ENCODE measurements at regions not wholly inside any gene's neighbourhood (a gene's known extent, or its start where the extent isn't known, plus 50 kb on each side); places are given as distances from the start of the nearest gene placed in this dataset.
"Not testable (repeated sequence)": the region's sequence is repeated elsewhere in the genome, so short reads cannot be mapped to it uniquely, and the experiment has no call there.

DNA sequence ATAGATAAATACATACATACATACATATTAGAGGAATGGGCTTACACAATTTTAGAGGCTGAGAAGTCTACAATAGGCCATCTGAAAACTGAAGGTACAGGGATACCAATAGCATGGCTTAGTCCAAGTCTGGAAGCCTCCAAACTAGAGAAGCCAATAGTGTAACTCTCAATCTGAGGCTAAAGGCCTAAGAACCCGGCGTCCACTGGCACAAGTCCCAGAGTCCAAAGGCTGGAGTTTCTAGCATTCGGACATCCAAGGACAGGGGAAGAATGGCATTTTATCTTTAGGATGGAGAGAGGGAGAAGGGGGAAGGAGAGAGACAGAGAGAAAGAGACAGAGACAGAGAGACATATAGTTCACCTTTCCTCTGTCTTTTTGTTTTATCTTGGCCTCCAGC is 63.7 kb upstream of the SYT4 start:
- DNase-seq = no peak

DNA sequence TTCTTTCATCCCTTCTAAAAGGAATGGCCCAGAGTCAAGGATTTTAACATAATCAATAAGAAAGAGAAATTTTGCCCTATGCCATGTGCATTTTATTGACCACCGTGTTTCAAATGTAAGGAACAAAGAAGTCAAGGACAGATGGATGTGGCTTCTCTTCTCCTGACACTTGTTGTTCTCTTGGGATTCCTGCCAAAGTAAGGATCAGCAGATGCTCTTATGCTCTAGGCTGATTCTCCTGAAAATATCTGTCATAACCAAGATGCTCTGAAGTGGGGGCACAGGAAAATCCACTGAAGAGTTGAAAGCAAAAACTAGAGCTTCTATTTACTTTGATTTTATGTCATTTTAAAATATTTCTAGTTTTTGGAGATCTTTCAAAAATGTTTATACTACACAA is 72.9 kb upstream of the SYT4 start:
- DNase-seq = no peak

DNA sequence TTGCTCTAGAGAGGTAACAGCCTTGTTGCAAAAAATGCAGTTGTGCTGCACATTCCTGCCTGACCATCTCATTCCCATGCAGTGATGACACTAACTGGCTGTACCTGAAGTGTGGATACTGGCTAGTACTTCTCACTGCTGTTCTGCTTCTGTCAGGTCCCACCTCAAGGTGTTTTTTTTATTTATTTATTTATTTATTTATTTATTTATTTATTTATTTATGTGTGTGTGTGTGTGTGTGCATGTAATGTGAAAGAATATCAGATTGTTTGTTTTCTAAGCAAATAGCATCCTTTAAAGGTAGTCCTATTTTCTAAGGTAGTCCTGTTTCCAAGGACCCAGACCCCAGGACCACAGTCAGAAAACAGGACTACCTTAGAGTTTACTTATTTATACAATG is 87.2 kb upstream of the SYT4 start:
- DNase-seq = no peak

DNA sequence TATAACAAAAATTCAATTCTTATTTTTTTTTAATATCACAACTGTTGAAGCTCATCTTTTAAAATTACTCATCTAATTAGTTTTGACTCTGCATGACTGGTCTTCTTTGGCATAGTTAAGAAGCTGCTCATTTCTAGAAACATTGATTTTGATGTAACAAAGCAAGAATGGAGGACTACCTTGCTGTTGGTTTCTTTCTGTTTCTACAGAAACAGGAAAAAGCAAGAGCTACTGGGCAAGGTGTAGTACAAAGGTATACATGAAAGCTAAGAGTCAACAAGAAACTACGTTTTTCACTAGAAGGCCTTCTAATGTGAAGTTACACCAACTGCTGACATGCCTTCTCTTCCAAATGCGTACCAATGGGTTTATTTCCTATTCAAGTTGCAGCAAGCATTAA is 90.6 kb upstream of the SYT4 start:
- DNase-seq = no peak

DNA sequence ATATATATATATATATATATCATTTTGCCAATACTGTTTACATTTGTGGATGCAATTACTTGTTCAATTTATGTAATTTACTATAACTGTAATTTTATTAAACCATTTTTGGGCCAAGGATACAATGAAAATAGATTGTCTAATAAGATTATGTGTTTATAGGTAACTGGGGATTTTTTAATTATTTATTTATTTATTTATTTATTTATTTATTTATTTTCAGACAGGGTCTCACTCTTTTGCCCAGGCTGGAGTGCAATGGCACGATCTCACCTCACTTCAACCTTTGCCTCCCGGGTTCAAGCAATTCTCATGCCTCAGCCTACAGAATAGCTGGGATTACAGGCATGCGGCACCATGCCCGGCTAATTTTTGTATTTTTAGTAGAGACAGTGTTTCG is 92.0 kb upstream of the SYT4 start:
- DNase-seq = not testable (repeated sequence)

DNA sequence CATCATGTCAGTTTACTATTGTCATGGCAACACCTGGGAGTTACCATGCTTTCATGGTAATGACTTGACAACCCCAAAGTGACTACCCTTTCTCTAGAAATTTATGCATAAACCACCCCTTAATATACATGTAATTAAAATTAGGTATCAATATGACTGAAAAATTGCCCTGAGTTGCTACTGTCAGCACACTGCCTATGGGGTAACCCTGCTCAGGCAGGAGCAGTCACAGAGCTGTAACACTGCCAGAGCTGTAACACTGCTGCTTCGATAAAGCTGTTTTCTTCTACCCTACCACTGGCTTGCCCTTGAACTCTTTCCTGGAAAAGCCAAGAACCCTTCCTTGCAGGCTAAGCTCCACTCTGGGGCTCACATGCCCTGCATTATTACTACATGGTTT is 95.5 kb upstream of the SYT4 start:
- no peak for DNase-seq

DNA sequence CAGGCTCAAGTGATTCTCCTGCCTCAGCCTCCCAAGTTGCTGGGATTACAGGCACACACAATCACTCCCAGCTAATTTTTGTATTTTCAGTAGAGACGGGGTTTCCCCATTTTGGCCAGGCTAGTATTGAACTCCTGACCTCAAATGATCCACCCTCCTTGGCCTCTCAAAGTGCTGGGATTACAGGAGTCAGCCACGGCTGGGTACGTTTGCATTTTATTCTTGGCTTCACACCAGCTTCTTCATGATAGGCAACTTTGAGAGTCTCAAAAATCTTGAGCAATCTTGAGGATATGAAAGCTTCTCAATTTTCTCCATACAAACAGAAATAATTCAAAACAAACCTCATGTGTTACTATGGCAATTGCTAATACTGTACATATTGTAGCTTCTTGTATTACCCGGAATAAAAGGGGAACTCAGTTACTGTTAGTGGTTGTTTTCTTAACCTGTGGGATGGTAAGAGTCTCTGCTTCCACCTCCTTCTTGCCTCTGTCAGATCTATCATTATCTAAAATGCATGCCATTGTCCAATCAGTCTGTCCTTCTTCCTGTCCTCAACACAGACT is 102.9 kb upstream of the SYT4 start:
- no peak for DNase-seq

DNA sequence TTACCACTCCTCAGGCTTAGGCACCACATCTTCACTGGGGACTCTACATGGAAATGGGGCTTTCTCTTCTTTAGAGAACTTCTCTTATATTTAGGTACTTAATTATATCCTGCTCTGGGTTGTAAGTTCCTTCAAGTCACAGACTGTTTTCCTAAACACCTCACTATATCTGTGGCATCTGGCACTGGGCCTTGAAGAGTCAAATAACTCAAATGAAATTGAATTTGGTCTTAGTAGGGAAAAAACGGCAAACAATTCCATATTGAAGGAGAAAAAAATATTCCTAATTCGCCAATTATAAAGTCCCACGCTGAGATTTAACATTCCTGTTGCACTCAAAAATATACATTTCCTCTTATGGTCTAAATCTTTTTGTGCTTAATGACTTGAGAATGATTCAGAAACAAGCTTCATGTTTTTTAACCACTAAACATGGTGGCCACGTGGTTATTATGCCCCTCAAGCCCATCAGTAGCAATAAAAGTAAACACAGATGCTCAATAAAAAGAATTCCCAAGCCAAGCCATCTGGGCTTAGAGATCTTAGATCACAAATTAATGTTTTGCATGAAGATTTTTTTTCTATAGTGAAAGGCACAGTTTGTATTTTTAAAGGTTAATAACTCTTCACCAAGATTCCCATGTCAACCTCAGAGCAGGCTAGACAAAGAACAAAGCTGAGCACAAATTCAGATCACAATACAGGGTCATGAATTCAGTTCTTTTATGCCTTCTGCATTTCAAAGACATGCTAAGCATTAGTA is 105.5 kb upstream of the SYT4 start:
- peak; percentile 1 for DNase-seq

DNA sequence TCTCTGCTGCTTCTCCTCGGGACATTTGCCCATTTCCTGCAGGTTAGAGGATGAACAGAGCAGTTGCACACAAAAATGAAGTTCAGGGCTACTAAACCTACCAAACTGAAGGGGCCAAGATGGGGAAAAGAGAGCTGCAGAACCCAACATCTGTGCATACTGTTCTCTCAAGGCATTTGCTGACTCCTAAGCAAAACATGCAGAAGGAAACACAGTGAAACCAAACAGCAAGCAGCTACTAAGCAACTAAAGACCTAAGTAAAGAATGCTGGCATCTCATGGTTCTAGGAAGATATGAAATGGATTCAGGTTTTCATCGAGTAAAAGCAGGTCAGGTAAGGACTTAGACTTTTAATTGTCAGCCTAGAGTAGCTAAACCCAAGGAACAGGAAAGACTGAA is 111.9 kb upstream of the SYT4 start:
- DNase-seq = no peak

DNA sequence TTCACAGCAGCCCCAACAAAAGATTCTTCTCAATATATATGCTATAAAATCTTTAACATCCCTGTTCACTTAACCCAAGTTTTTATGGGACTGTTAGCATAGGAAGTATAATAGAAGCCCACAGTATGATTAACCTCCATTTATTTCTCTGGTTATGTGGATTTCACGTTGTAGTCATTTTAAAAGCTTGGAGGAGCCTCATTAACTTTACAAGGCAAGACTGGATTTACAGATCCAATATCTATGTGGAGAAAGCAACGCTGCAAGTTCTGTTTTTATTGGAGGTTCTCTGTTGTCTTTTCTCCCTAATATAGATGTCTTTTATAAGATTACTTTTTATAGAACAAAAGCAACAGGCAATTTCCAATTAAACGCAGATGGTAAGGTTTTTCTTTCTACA is 114.9 kb upstream of the SYT4 start:
- no peak for DNase-seq

DNA sequence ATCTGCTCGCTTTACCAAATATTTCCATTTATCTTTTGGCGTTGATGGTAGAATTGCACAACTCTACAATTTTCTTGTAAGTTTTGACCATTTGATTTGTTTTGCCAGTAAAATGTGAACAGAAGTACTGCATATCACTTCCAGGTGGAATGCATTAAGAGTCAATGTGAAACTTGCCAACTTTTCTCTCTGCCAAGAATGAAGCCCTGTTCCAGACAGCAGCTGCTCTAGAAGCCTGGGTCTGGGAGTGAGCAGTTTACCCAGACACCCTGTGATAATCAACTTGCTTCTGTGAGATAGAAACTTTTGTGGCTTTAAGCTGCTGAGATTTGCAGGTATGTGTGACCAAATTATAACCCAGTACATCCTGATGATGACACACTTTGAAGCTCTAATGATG is 115.9 kb upstream of the SYT4 start:
- peak; percentile 3 for DNase-seq

DNA sequence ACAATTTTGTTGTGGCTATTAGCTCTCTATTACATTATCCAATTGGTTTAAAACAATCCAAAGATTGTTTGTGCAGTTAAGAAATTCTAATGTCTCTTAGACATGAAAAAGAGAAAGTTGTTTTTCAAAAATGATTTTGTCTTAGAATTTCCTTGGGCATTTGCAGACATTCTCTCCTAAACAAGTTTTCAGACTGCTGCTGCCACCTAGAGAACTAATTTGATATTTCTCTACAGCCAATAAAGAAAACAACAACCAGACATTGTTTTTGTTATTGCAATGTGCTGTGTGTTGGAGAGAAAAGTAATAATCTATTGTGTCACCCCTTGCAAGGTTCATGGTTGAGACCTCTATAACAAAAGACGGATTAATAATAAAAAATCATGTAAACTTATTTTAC is 119.0 kb upstream of the SYT4 start:
- DNase-seq = no peak

DNA sequence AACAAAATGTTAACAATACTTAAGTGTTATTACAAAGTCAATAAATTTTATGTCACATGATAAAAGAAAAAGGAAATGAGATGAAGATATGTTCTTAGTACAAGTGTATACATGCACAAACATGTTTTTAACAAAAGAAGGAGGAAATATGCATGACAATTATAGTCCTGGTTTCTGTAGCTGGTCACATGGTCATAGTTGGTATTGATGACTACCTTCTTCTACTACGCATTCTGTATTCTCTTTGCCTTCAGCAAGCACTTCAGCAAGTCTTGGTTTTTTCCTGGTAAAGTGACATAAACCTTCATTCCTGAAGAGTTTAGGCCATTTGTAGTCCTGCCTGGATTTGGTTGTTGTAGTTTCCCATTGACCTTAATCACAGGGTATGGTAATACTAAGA is 121.3 kb upstream of the SYT4 start:
- no peak for DNase-seq

DNA sequence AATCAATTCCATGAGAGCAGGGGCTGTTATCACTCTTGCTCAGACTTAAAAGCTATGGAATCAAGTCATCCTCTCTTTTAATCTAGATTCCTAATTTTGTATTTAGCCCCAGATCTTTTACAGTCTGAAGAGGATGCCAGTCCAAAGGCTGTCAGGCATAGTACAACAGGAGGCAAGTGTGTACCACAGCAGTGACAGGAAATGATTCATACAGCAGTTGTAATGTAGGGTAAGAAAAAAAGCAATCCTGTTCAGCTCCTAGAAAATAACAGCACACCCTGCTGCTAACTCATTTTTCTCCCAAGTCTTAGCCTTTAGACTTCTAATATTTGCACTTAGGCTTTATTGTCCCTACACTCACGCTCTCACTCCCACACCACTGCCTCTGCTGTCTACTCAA is 127.8 kb upstream of the SYT4 start:
- no peak for DNase-seq

DNA sequence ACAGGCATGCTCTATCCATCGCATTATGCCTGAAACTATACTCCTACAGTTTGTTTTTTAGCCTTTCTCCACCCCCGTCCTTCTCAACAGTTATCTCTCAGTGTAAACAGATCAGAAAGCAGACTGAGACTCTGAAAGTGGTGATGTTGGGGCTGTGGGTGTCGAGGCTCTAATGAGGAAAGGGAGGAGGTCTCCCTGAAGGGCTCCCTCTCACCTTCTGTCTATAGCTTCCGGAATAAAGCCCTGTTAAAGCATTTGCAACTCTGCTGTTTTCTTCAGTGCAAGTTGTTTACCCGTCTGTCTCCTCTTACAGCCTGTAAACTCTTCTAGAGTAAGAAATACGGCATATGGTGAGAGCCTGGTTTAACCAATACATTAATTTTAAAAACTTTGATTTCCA is 136.7 kb upstream of the SYT4 start:
- DNase-seq = no peak

DNA sequence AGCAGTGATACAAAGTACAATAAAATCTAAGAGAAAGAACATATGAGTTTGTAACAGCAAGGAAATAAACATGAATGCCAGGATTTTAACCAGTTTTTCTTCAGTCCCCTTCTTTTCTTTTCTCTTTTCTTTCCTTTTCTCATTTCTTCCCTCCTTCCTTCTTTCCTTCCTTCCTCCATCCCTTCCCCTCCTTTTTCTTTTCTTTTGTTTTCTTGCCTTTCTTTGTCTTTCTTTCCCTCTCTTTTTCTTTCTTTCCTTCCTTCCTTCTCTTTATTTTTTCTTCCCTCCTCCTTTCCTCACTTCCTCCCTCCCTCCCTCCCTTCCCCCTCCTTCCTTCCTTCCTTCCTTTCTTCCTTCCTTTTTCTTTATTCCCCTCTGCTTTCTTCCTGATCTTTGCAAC is 142.8 kb upstream of the SYT4 start:
- no peak for DNase-seq

DNA sequence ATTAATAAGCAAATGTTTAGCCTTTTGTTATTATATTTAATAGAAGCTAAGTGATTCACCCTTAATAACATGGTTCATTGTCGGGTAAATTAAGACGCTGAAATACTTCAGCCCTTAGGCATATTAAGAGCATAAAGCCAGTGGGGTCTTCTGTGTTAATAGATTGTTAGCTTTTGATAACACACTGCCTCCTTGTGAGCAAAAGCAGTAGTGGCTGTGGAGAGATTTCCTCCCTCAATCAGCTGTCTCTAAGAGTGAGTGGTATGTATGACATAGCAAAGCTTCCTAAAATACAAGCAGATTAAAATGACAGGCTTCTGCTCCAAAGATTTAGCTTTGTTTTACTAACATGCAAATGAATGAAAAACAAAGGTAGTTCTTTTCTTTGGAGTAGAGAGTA is 143.7 kb upstream of the SYT4 start:
- DNase-seq = no peak

DNA sequence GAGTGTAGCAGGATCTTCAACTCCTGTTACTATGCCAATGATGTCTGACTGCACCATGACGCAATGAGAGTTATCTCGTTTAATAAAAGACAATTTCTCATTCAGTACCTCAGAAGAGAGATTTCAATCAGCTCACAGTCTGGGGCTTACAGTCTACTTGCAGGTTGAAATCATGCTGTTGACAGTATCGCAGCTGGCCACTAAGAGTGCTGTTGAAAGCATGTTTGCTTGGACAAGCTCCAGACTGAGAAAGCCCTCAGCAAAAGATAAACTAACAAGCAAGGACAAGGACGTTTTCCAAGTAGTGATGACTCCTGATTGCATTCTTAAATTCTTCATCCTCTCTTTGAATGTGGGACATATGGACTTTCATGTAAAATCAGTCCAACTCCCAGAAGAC is 145.2 kb upstream of the SYT4 start:
- DNase-seq = no peak

DNA sequence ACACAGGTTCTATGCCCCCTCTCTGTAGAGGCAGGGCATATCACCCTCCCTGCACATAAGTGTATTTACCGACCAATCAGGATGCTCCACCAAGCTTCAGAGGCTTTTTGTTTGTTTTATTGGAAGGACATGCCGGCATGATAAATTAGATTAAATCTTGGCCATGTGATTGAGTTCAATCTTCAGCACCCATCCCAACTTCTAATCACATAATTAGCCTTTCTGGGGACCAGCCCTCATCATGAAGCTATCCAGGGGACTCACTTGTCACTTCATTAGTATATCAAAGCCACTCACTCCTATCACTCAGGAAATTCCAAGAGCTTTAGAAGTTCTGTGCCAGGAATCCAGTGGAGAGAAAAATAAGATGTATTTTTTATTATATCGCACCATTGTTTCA is 158.6 kb upstream of the SYT4 start:
- DNase-seq = no peak

DNA sequence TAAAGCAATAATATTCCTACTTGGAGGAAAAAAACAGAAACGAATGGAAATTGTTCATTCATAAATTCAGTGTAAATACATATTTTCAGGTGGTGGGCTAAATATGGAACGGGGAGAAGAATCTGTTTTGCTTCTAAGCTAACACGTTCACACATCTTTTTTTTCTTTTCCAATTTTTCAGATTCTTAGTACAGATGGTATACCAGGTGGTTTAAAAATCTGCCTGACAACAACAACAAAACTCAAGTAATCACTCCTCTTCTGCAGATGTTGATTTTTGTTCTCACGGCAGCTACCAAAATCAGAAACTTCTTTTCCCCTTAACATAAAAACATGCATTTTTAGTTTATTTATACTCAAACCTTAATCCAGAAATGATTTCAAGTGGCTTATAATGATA is 164.8 kb upstream of the SYT4 start:
- DNase-seq = no peak

DNA sequence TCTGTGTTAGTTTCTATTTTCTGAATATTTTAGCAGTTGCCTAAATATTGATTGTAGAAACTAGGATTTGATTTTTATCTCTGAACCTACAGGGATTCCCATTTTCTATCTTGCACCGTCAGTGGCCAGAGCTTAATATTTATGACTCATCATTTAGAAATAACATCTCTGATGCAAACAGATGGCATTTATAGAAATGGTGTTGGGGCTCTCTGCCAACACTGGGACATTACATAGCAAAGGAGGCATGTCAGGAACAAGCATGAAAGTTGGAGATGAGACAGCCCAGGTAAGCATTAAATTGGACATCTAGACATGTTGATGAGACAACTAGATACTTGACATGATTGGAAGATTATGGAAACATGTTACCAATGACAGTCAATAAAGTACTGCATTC is 165.3 kb upstream of the SYT4 start:
- DNase-seq = no peak

DNA sequence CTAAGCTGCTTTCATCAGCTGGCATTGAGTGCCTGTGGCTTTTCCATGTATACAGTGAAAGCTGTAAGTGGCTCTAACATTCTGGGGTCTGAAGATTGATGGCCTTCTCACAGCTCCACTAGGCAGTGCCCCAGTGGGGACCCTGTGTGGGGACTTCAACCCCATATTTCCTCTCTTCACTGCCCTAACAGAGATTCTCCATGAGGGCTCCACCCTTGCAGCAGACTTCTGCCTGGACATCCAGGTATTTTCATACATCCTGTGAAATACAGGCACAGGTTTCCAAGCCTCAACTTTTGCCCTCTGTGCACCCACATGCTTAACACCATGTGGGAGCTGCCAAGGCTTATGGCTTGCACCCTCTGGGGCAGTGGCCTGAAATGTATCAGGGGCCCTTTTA is 188.2 kb upstream of the SYT4 start:
- DNase-seq = no peak

DNA sequence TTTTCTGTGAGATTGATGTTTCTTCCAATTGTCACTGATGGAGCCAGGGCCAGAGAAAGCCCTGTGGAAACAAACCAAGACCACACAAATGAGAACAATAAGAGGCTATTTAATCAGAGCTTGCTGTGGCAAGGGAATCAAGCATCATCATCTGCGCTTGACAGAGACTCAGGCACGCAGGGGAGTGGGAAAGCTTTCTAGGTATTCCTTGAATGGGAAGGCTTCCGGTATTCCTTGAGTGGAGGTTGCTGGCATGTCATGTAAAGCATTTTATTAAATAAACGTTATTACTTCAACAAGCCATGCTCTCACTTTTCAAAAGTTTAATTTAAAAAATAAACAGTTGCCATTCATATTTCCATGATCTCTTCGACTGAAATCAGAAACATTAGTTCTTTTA is 194.6 kb upstream of the SYT4 start:
- DNase-seq = no peak

DNA sequence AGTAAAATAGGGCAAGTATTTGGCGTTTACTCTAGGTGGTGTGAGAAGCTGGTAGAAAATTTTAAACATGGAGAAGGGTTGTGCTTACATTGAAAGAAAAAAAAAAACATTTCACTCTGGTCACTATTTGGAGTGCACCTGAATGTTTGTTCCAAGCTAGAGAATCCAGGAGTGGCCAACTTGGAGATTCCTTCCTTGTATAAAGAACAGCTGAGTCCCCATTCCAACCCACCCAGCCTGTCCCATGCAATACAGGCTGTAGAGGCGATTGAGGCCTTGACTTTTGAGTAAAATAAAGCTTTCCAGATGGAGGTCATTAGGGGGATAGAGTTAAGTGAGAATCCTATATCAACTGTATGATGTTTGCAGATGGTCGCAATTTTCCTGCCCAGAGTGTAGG is 203.8 kb upstream of the SYT4 start:
- DNase-seq = no peak

DNA sequence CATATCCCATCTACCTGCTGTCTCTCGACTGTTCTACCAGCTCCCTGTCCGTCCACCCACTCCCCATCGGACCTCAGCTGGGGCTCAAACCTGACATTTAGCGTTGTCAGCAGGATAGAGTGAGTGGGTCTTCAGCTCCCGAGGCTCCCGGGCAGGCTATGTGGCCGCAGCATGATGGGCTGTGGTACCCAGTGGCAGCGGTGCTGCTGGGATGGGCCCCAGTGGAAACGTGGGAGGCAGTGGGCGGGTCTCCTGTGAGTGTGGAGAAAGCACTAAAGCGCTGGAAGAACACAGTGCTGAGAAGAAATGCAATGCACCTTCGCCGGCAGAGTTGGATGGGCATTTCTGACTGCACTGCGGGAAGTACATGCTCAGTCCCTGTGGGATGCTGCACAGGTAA is 204.8 kb upstream of the SYT4 start:
- no peak for DNase-seq
